NCI-H446 (cell line): ENCODE measurements at regions not wholly inside any gene's neighbourhood (a gene's known extent, or its start where the extent isn't known, plus 50 kb on each side); places are given as distances from the start of the nearest gene placed in this dataset.
"Not testable (repeated sequence)": the region's sequence is repeated elsewhere in the genome, so short reads cannot be mapped to it uniquely, and the experiment has no call there.

Experiments used
- DNase-seq, 2 experiments: peaks; one replicate each; lab custom pipeline; 2025; lab: John Stamatoyannopoulos, UW

DNA sequence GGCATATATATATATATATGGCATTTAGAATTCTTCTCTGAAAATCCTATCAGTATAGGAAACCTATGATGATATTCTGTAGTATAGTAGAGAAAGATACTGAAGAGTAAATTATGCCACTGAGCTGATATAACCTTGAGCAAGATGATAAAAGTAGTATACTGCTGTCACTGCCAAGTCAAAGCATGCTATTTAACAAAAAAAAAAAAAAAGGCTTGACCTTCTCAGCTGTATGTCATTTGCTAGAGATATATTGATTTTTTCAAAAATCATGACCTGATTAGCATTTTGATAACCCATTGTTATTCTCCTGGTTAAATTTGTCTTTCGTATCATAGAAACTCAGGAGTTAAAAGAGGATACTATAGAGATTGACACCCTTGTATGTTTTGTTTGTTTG is 299.4 kb downstream of the ADAMTS20 start:
- DNase-seq, result no peak

DNA sequence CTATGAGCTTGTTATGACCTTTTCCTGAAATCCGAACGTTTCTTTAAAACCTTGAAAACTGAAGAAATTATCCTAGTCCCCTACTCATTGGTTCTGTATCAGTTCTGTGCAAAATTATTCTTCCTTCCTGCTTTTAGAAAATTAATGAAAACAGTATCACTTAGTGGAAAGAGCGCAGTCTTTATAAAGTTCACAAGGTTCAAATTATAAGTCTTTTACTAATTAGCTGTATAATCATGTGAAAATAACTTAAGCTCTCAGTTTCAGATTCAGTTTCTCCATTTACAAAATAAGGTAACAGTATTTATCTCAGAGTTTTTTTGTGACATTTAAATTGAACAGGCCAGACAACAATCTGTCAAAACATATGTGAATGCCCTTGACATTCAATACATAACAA is 306.1 kb downstream of the ADAMTS20 start:
- no peak for DNase-seq

DNA sequence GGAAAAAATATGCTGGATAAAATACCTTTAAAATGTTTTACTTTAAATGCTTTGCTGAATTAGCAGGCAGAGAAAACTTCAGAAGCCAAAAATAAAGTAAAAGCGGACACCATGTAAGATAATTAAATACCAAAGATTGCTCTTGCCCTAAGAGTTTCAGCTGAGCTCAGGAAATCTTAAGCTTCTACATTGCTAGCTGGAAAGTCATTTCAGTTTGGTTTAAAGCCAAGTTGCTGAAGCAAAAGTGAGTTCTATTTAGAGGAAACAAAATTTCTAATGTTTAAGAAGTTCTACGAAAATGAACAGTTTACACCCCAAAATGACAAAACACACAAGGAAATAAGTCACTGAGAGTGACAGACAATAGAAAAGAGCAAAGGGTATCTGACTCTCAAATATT is 310.0 kb downstream of the ADAMTS20 start:
- no peak for DNase-seq

DNA sequence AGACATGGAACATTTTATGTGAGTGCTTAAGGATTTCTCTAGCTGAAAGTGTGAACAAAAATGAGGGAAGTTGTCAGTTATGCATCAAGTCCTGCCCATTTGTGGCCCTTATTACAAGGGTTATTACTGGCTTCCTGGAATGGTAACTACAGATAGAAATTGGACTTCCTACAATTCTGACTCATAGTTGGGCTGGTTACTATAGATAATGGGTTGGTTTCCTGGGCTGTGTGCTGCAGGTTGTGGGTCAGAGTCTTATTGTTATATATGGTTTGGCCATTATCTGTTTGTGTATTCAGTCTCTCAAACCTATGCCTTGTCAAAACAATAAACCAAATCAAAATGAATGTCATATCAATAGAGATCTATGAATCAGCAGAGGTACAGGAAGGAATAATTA is 313.7 kb downstream of the ADAMTS20 start:
- DNase-seq, result no peak

DNA sequence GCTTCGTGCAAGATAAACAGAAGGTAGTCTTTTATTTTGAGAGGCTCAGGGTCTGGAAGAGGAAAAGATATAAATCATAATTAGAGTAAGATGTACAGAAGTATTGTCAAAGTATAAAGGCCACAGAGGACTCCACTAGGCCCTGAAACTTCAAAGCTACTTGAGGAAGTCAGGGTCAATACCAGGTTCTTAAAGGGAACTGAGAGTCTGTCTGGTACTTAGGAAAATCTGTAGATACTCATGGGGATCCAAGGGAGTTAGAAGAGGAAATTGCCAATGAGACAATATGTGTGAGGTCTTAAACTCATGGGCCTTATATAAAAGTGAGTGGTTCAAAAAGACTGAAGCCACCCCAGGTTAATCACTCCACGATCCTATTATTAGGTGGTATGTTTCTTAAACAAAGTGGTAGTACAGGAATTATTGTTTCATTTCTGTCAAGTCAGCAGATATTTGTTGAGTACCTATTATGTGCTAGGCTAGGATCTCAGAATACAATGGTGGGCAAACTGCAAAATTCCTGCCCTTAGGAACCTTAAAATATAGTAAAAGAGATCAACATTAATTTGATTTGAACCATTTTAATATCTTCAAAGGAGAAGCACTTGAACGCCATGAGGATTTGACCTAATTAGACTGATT is 314.6 kb downstream of the ADAMTS20 start:
- DNase-seq, result no peak

DNA sequence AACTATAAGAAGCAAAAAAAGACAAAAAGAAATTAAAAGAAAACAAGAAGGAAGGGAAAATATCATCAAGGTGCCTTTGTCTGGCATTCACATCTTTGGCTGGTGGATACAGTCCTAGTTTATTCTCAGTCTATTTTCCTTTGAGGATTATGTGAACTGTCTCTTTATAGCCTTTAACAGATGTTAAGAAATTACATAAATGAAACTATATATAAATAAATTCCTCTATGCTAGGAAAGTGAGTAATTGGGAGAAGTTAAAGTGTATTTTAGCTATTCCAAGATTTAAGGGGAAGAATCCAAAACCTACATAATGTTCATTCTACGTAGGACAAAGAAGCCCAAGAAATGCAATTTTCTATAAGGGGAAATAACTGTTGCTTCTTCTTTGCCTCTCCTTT is 316.3 kb downstream of the ADAMTS20 start:
- DNase-seq, result no peak

DNA sequence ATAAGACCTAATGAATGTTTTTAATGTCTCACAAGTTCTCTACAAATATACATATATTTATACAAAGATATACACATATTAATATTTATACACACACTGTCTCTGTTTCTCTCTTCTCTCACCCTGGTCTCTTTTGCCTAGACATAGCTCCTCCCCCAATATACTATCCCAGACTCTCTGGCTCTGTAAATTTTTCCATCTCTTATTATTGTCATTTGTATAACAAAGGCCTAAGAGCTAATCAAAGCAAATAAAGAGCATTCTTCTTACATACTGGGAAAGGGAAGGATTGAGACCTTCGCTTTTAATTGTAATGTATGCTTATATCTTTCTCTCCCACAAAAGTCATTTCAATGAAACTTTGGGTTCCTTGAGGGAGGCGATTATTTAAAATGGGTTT is 318.1 kb downstream of the ADAMTS20 start:
- no peak for DNase-seq

DNA sequence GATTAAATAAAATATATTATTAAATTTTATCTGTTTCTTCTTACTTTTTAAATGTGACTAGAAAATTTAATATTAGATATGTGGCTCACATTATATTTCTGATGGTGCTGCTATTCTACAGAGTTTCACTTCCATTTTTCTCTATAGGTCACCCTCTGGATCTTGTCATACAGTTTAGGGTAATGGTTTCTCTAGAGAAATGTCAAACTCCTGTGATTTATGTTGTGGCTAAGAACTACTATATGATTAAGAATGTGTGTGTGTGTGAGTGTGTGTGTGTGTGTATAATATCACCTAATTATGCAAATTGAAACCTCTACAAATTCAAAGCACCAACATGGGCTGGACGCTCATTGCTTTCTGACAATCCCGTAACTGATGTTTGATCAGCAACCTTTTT is 325.9 kb downstream of the ADAMTS20 start:
- DNase-seq, result no peak

DNA sequence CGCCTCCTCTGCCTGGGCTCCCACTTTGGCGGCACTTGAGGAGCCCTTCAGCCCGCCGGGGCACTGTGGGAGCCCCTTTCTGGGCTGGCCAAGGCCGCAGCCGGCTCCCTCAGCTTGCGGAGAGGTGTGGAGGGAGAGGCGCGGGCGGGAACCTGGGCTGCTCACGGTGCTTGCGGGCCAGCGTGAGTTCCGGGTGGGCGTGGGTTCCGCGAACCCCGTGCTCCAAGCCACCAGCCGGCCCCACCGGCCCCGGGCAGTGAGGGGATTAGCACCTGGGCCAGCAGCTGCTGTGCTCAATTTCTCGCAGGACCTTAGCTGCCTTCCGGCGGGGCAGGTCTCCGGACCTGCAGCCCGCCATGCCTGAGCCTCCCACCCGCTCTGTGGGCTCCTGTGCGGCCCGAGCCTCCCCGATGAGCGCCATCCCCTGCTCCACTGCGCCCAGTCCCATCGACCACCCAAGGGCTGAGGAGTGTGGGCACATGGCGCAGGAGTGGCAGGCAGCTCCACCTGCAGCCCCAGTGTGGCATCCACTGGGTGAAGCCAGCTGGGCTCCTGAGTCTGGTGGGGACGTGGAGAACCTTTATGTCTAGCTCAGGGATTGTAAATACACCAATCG is 327.7 kb downstream of the ADAMTS20 start:
- not testable (repeated sequence) for DNase-seq

DNA sequence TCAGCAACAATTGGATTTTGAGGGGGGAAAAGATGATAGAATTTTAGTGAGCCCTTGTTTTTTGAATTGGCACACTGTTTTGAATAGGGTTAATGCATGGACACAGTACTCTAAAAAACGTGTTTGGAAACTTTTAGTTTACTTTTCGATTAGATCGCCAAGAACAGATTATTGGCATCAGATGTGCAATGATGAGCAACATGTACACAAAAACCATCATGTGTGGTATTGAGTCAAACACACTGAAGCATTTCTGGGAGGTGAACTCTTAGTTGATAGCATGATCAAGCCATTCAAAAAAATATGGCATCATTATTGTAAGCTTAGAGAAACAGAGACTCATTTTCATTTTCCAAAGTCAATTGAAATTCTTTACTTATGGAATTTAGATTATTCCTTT is 329.2 kb downstream of the ADAMTS20 start:
- peak in 1 of 2 experiments; percentile 41 for DNase-seq

DNA sequence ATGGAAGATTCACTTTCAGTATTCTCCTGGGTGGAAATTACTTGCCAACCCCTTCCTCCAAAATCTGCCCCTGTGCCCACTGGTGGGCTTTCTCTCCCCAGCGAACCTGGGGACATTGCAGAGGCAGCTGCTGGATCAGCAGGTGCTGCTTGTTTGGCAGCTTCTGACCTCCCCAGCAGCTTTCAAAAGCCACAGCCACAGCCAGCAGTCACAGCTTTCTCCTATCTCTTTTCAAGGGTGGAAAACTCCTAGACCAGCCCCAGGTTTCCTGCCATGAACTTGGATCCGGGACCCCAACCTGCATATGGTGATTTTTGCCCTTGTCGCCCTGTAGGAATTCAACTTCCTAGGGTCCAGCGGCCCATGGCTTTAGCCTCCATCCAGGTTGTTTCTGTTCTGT is 330.8 kb downstream of the ADAMTS20 start:
- peak in 1 of 2 experiments; percentile 29 for DNase-seq

DNA sequence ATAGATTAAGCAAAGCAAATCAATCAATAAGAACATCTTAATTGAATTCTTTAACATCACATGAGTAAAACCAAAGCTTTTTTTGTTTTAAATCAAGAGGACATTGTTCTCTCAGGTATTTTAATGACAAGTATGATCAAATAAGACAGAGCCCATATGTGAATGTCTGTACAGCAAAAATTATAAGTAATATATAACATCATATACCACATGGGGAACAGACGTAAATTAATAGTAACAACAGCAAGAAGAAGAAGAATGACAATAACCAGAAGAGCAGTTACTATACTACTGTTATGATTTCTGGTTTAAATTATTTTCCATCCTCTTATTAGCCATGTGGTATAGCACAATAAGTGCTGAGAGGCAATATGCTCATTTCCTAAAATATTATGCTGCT is 335.5 kb downstream of the ADAMTS20 start:
- DNase-seq, result no peak

DNA sequence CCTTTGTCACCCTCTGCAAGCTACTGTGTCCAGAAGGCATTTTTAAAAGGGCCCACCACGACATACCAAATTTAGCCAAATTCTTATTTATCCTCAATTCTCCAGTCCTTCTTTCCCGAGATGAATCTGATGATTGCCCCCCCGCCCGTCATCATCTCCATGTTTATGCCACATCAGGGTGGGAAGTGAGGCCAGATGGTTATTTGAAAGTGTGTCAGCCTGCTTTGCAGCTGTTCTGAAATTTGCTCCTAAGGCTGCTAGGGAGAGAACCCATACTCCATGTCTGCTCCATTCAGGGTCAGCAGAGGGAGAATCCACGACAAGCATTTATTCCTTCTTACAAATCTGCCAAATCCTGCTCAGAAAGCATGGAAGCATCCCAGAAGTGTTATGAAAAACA is 337.8 kb downstream of the ADAMTS20 start:
- DNase-seq, result no peak

DNA sequence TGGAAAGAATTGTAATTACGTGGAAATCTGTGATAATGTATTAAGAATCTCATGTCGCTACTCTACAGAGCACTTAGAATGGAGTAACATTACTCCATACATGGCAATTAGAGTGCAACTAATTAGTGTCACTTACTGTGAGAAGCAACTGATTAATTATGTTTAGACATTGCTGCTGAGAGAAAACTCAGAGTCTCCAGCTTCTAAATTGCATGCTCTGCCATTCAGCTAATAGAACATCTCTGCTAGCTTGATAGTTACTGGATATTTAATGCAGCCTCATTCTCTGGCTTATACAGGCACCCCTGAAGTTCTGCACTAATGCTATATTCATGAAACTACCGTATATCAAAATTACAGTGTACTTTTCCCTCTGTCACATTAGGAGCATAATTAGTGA is 338.4 kb downstream of the ADAMTS20 start:
- DNase-seq, result no peak

DNA sequence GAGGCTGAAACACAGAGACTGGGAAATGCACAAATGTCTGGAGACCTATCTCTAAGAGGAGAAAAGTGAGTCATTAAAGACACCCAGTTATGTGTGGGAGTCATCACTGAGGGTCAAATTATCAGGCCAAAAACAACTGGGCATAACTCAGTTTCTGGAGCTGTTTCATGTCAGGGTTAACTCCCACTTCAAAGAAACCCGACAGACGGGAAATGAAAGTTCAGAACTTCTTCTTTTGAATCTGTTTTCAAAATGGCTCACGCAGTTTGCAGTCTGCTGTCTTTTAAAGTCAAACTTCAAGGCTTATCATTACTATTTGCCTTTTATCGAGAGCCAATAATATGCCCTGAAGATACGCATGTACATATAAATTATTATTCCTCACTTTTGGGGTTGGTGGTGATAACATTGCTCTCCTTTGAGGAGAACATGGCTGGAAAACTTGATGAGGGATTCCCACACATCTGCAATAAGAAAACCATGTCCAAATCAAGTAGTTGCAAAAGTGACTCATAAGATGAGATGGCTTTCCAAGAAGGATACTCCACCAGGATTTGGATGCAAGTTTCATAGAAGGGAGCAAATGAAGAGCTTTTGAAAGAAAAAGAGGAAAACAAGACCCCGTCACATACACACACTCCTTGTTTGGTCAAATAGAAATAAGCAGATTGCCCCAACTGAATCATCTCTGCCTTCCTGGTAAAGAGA is 341.4 kb downstream of the ADAMTS20 start:
- no peak for DNase-seq

DNA sequence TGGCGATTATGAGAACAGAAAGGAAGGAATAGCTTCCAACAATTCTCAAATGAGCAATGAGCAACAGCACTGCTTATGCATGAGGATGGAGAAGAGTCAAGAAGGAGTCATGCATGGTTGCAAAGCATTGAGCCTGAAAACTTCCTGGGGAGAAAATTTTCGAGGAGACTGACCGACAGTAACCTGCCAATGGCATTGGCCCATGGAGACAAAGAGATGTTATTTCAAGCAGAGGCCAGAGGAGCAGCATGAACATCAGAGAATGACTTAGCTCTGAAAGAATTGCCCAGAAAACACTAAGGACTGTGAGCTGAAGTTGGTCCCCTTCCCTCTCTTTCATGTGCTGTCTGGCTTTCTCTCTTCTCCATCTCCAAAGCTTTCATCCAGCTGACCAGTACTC is 343.4 kb downstream of the ADAMTS20 start:
- DNase-seq, result no peak

DNA sequence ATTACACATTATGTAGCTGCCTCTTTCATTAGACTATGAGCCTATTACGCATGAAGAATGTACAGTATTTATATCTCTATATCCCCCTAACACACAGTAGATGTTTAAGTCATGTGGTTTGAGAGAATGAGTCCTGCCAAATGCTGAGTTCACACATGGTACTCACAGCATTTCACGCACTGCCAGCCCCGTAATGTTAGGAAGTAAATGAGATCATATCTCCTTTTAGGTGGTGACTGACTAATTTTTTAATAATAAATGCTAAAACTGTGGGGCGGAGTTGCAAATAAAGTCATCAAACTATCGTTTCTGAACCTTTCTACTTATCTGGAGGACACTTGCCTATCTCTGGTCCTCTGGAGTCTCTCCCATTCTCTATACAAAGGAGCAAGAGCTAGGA is 343.8 kb downstream of the ADAMTS20 start:
- no peak for DNase-seq

DNA sequence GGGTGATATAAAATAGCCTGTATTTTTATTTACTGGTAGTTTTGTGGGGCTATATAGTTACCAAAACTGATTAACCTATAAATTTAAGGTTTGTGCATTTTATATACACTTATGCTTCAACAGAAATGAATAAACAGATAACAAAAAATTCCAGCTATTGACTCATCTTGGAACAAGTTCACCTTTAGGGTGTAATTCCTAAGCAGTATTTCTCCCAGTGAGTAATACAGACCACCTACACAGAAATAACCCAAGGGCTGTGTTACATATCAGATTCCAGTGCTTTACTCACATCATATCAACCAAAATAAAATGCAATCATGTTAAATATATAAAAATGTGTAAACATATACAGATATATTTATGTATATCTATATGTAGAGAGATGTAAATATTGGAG is 345.6 kb downstream of the ADAMTS20 start:
- DNase-seq, result no peak

DNA sequence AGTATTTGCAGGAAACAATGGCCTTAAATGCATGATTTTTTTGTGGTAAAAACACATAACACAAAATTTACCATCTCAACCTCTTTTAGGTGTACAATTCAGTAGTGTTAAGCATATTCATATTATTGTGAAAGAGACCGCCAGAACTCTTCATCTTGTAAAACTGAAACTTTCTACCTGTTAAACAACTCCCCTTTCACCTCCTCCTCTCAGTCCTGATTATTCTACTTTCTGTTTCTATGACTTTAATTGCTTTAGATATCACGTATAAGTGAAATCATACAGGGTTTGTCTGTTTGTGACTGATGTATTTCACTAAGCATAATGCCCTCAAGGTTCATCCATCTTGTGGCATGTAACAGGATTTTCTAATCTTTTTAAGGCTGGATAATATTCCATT is 353.4 kb downstream of the ADAMTS20 start:
- no peak for DNase-seq

DNA sequence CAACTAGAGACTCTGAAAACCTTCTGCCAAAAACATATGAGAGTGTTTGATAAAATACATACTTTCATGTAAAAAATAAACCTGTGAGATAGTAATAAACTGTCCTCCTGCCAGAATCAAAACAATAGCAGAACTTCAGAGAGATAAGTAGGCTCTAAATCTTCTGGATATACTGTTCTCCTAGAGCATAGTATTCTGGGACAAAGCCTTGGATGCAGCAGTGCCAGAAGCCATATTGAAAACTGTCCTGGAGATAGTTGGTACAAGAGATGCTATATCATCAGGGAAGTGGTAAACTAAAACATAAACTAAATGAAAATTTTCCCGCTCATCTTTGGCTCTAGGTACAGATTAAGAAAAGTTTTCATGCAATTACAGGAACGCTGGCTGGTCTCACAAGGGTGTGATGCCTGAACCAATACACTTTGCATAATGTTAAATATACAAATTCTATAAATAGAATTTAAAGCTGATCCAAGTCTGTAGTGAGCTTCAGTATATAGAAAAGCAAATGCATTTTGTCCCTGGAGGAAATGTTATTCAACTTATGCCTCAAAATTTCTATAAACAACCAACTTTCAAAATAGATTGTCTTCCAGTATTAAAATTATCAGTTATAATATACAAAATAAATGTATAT is 355.6 kb downstream of the ADAMTS20 start:
- no peak for DNase-seq

DNA sequence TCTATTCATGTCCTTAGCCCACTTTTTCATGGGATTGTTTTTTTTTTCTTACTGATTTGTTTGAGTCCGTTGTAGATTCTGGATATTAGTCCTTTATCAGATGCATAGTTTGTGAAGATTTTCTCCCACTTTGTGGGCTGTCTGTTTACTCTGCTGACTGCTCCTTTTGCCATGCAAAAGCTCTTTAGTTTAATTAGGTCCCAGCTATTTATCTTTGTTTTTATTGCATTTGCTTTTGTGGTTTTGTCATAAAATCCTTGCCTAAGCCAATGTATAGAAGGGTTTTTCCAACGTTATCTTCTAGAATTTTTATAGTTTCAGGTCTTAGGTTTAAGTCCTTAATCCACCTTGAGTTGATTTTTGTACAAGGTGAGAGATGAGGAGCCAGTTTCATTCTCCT is 358.9 kb downstream of the ADAMTS20 start:
- DNase-seq, result not testable (repeated sequence)

DNA sequence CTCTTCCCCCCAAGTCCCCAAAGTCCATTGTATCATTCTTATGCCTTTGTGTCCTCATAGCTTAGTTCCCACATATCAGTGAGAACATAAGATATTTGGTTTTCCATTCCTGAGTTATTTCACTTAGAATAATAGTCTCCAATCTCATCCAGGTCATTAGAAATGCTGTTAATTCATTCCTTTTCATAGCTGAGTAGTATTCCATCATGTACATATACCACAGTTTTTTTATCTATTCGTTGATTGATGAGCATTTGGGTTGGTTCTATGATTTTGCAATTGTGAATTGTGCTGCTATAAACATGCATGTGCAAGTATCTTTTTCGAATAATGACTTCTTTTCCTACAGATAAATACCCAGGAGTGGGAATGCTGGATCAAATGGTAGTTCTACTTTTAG is 359.6 kb downstream of the ADAMTS20 start:
- DNase-seq, result not testable (repeated sequence)

DNA sequence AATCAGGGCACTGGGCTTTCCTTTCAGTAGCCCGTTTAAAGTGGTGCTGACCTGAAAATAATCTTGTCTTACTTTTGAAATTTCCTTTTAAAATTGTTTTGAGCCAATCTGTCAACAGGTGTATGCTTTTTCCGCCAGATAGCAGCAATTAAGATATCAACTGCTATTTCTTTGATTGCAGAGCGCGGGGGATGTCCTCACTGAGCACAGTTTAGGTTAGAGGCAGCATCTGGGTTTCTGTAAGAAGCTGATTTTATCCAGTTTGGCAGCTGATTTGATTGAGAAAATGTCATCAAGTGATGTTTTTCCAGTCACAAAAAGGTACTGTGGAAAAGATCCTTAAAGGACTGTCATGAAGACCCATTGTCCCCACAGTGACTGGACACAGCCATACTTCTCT is 371.8 kb downstream of the ADAMTS20 start:
- DNase-seq, result no peak
